Loucy (cell line): ENCODE measurements at regions not wholly inside any gene's neighbourhood (a gene's known extent, or its start where the extent isn't known, plus 50 kb on each side); places are given as distances from the start of the nearest gene placed in this dataset.

Experiments used
- EZH2phosphoT487 ChIP-seq: fragments of 200-600 bp; IDR thresholded peaks from 2 replicates; pipeline ENCODE4 v1.6.1; 2018; ENCODE audit warnings: antibody characterized with exemption, mild to moderate bottlenecking, moderate library complexity, borderline replicate concordance
- TF ChIP-seq, protein P1 (sequence below): fragments of 200-600 bp; sonication (generic); conservative IDR thresholded peaks from 2 replicates; pipeline ENCODE4 v1.5.1; 2014; ENCODE audit warnings: mild to moderate bottlenecking, antibody characterized with exemption, low read length

DNA sequence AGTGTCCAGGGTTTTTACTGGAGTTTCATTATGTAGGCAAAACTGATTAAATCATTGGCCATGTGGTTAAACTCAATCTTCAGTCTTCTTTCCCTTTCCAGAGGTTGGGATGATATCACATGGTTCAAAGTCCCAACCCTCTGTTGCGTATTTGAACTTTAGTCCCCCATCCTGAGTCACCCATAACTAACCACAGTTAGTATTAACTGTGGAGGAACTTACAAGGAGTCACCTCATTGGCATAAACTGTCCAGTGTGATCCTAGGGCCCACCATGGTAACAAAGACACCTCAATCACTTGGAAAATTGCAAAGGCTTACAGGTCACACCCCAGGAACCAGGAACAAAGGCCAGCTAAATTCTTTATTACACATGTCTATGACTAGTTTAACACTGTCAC, 188.5 kb downstream of the COX7C start:
- TF ChIP-seq, protein P1, sequence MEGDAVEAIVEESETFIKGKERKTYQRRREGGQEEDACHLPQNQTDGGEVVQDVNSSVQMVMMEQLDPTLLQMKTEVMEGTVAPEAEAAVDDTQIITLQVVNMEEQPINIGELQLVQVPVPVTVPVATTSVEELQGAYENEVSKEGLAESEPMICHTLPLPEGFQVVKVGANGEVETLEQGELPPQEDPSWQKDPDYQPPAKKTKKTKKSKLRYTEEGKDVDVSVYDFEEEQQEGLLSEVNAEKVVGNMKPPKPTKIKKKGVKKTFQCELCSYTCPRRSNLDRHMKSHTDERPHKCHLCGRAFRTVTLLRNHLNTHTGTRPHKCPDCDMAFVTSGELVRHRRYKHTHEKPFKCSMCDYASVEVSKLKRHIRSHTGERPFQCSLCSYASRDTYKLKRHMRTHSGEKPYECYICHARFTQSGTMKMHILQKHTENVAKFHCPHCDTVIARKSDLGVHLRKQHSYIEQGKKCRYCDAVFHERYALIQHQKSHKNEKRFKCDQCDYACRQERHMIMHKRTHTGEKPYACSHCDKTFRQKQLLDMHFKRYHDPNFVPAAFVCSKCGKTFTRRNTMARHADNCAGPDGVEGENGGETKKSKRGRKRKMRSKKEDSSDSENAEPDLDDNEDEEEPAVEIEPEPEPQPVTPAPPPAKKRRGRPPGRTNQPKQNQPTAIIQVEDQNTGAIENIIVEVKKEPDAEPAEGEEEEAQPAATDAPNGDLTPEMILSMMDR: no peak
- no peak for TF ChIP-seq EZH2phosphoT487
